ENCODE measurements at regions not wholly inside any gene's neighbourhood (a gene's known extent, or its start where the extent isn't known, plus 50 kb on each side); places are given as distances from the start of the nearest gene placed in this dataset.
A peak's percentile ranks its signal among the peaks of the same experiment; 100 is the strongest.
"Not testable (repeated sequence)": the region's sequence is repeated elsewhere in the genome, so short reads cannot be mapped to it uniquely, and the experiment has no call there.

DNA sequence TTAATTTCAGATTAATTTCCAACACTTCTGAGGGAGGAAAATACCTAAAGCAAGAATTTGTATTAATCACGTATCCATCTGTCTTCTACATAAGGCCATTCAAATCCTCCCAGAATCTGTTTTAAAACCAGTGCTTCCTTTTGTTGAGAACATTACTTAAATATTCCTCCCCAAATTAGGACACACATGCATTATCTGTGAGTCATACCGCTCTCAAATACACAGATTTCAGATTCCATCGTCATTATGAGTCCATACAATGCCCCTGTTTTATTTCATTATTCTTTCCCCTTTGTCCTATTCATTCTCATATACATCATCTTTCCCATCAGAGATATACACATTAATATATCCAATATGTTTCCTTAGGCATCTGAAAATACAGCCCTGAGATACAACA, 57.3 kb upstream of the PRSS12 start:
- no peak for FAIRE-seq

- FAIRE-seq: no peak
These were observed 64.5 kb upstream of the PRSS12 start for GRCh38 chr4:118417325-118417724.

- not testable (repeated sequence) for FAIRE-seq
These were observed 65.0 kb upstream of the PRSS12 start for GRCh38 chr4:118417800-118418199.

GRCh38 chr4:118418396-118418795, 65.6 kb upstream of the PRSS12 start:
- not testable (repeated sequence) for FAIRE-seq

DNA sequence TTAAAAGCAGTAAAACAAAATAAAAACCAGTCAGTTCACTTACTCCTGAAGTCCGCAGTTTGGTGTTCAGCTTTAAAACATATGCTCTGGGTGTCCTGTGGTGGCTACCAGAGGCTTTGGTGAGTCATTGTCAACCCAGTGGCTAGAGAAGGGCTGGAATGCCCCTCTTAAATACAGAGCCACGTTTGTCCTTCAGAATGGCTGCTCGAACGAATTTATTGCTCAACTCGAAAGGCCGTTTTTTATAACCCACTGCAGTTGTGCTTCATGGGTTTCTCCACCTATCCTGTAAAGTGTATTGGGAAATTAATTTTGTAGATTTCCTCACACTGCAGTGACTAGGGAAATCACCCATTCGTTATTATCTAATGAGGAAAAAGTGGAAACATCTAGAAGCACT, 66.8 kb upstream of the PRSS12 start:
- FAIRE-seq: not testable (repeated sequence)

GRCh38 chr4:118424062-118424461, 71.3 kb upstream of the PRSS12 start:
- FAIRE-seq: not testable (repeated sequence)

DNA sequence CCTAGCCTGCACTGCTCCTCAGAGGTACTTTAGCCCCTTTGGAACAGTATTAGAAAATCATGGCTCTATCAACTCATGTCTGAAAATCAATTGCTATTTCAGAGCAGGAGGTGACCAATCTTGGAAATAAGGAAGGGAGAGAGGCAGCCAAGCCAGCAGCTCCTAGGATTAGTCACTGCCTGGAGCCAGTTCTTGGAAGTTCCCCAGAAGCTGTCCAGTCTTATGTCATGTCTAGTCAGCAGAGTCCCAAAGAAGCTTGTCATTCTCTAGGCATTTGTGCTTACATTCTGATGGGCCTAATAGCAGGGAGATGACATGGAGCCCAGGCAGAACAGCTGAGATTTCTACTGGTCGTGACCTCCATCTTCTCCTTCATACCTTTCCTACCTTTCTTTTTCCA, 76.1 kb upstream of the PRSS12 start:
- not testable (repeated sequence) for FAIRE-seq

- not testable (repeated sequence) for FAIRE-seq
These were observed 79.6 kb upstream of the PRSS12 start for GRCh38 chr4:118432359-118432758.

DNA sequence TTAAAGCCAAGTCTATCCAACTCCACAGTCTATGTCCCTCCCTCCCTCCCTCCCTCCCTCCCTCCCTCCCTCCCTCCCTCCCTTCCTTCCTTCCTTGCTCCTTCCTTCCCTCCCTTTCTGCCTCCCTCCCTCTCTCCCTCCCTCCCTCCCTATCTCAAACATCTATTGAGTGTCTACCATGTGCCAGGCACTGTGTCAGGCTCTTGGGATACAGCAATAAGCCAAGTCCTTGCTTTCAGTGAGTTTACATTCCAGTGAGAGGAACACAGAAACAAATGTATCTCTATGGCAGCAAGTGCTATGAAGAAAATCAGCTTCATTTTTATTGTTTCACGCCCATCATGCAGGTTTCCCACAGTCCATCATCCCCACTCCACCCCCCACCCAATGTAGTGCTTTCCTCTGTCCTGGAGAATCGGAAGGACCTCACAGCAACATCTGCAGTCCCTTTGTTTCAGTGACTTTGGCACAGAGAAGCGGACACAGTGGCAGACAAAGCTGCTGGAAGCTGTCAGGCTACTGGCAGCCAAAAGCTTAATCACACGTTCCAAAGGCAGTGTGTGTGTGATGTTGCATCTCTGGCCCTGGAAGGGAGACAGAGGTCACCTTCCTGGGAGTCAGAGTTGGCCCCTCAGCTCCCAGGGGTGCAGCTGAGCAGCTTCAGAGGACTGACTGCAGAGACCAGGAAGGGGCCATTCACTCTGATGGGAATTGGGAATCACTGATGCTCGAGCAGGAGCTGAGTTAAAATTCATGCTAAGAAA, 81.0 kb upstream of the PRSS12 start:
- FAIRE-seq: not testable (repeated sequence)

DNA sequence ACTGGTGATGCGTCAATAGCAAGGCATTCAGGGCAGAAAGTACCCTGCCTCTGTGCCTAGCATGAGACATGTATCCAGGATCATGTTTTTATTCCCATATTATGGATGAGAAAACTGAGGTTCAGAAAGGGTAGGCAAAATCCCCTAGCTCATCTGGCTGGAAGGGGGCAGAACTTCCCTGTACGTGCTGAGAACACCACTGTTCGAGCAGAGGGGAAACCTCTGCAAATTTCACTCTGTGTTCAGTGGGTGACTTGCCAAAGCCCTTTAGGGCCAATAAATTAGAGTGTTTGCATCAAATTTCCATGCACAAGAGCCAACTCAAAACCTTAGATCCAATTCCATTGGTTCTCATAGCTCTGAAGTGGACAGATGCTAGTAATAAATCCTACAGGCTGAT, 82.6 kb upstream of the PRSS12 start:
- not testable (repeated sequence) for FAIRE-seq

GRCh38 chr4:118442115-118442837, 89.5 kb upstream of the PRSS12 start:
- not testable (repeated sequence) for FAIRE-seq

DNA sequence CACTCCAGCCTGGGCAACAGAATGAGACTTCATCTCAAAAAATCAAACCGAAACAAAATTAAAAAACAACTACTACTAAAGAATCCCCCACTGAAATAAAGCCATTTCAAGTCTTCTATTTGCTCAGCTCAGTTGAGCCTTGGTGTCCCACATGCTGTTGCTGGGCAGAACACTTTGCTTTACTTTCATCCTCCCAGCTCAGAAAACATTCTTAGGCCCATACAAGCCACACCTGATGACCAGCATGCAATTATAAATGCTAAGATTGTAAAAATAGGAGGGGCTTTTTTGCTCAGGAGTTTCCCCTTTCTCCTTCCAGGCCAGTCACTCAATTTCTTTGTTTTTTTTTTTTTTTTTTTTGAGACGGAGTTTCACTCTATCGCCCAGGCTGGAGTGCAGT, 94.6 kb upstream of the PRSS12 start:
- FAIRE-seq: not testable (repeated sequence)

- not testable (repeated sequence) for FAIRE-seq
These were observed 102.1 kb upstream of the PRSS12 start for GRCh38 chr4:118454857-118455256.

DNA sequence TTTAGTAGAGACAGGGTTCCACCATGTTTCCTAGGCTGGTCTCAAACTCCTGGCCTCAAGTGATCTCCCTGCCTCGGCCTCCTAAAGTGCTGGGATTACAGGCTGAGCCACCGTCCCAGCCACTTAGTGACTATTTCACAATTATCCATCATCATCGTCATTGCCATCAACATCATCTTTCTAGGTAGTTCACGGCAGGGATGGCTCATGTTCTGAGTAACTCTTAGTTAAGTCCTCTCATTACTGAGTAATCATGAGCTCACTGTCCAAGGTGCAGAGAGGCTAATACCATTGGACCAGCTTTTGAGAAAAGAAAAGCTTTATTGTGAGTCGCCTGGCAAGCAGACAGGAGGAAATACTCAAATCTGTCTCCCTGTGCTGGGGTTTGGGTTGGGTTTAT, 108.6 kb upstream of the PRSS12 start:
- FAIRE-seq: not testable (repeated sequence)

GRCh38 chr4:118465831-118466230, 113.0 kb upstream of the PRSS12 start:
- not testable (repeated sequence) for FAIRE-seq

GRCh38 chr4:118474001-118474626, 121.3 kb upstream of the PRSS12 start:
- not testable (repeated sequence) for FAIRE-seq

- peak; percentile 43 for FAIRE-seq
These were observed 122.0 kb upstream of the PRSS12 start for GRCh38 chr4:118474771-118475170.

DNA sequence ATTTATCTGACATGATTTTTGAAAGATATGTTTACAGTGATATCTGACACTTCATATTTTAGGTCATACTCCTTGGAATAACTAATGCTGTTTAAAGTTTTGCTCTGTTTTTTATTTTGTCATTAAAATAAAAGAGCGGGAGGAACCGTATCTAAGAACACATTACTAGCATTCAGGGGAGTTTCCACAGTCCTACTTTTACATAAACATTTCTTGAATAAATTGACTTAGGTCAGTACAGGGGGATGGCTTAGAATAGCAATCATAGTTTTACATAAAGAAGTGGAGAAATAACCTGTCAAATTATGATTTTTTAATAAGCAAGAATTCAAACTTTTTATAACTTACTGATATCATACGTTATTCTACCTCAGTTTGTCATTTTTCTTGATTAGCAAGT, 123.1 kb upstream of the PRSS12 start:
- not testable (repeated sequence) for FAIRE-seq

GRCh38 chr4:118477826-118478225, 125.0 kb upstream of the PRSS12 start:
- FAIRE-seq: not testable (repeated sequence)

DNA sequence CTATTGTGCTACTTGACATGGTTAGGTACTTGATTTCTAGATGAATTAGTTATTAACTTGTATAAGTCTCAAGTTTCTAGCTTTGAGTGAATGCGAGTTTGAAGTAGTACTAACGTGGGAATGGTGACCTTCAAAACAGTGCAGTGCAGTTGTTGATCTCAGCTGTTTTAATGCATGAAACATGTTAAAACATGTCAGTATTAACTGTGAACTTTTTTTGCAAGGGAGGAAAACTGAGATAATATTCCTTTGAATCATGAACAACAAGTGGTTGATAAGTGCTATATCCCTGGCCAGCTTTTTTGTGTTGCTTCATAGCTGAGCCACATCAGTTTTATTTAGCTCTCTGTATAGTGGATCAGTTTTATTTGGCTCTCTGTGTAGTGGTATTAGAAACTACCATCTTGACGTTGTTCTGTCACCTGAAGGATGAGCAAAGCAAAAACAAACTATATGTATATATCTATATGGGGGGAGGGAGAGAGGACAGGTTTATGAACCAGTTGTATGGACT, 133.1 kb upstream of the PRSS12 start:
- not testable (repeated sequence) for FAIRE-seq

DNA sequence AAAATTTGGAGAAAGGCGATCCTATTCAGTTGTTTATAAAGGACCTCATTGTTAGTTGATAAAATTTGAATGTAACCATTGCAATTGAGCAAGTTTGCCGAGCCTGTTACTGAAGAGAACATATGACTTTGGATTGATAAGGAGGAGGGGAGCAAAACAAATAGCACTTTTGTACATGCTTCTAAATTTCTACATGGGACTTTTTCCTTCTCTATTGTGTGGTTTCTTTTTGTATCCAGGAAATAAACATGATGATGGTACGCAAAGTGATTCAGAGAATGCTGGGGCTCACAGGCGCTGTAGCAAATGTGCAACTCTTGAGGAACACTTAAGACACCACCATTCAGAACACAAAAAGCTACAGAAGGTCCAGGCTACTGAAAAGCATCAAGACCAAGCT, 140.2 kb upstream of the PRSS12 start:
- not testable (repeated sequence) for FAIRE-seq

DNA sequence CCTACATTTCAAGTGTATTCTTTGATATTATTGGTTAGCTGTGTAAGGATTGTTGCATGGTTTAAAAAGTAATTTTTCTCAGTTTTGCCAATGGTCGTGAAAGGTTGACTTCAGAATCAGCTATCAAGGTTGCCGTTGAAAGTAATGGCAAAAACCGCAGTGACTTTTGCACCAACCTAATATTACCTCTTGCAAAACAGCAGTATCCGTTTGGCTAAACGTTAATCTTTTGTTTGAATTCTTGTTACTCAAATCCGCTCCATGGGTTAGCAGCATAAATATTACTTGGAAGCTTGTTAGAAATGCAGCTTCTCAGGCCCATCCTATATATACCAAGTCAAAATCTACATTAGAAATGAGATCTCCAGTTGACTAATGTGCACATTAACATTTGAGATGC, 141.6 kb upstream of the PRSS12 start:
- FAIRE-seq: not testable (repeated sequence)

GRCh38 chr4:118502967-118503366, 150.2 kb upstream of the PRSS12 start:
- not testable (repeated sequence) for FAIRE-seq

Data from A204.1 (cell line).